HG02884 (cell line): ENCODE measurements at regions not wholly inside any gene's neighbourhood (a gene's known extent, or its start where the extent isn't known, plus 50 kb on each side); places are given as distances from the start of the nearest gene placed in this dataset.
"Not testable (repeated sequence)": the region's sequence is repeated elsewhere in the genome, so short reads cannot be mapped to it uniquely, and the experiment has no call there.

Experiments
- ATAC-seq: cut with Tn5 transposase; IDR thresholded peaks from one replicate; pipeline ENCODE4 v1.9.1; 2021; ENCODE audit warnings: mild to moderate bottlenecking, moderate library complexity; ENCODE audit not compliant: unreplicated experiment

DNA sequence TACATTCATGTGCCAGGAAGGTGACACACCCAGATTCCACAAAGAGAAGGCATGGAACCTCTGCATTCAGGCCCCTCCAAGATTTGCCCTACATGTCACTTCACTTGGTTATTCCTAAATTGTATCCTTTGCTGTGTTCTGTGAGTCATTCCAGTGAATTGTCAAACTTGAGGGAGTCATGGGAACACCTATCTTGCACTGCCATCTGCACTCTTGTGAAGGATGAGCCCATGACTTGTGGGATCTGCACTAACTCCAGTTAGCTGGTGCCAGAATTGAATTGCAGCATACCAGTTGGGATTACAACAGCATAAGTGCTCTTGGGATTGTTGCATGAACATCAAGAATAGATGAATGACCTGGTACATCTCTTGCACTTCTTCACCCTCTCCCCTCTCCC is 1288.0 kb upstream of the ZEB2 start:
- ATAC-seq: no peak

DNA sequence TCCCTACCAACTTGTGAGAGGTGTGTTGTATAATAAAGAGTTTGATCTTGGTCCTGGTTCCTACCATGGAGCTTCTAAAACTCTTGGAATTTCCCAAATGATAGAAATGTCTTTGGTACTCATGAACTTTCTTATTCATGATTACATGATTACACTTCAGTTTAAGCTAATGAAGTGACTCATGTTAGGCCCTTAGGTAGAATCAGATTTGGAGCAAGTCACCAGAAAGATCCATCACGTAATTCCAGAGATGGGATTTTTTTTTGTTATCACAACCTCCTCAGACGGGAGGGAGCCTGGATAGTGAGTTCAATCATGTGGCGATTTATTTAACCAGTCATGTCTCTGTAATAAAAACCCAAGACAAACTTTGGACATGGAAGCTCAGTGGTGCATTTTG is 1287.6 kb upstream of the ZEB2 start:
- ATAC-seq: no peak

DNA sequence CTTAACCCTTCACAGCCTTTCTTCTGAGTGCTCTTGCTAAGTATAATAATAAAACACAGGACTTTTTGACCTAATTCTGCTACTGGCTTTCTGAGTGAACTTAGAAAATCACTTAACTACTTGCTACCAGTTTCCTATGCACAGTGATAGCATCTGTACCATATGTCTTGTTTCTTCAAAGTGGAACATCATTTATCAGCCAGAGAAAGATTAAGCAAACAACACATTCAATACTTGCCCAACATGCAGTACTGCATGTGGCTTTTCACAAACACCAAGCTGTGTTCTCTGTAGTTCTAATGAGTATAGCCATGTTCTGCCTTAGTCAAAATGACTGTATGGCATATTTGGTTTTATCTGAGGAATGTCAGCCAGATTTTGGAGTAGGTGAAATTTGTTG is 1286.6 kb upstream of the ZEB2 start:
- ATAC-seq: no peak

DNA sequence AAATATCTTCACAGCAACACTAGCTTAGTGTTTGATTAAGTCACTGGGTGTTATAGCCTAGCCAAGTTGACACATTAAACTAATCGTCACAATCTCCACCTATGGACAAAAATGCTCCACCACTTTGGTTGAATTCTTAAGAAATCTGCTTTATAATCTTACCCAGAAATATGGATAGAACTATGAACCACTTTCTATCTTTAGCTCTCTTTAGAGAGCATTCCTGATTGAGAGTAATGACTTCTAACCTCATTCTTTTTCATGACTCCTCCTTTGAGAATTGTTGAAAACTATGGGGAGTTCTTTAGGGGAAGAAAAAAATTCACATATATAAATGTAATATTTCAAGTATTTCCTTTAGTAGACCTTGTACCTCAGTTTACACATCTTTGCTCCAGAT is 1282.2 kb upstream of the ZEB2 start:
- ATAC-seq: no peak

DNA sequence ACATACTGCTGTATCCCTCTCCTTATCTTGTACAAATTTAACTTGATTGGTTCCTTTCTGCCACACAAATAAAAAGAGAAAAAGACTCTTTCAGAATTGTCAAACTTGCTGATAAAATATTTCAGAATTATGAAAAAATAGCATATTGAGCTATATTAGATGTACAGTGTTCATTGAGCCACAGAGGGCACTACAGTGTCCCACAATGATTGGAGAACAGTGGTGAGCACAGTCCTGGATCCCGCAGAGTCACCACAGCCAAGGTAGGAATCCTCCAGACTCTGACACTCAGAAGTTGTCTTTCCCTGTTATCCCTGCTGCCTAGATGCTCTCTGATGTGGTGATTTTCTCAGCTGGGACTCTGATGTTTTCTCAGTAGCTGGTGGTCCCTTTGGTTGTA is 1281.3 kb upstream of the ZEB2 start:
- no peak for ATAC-seq

DNA sequence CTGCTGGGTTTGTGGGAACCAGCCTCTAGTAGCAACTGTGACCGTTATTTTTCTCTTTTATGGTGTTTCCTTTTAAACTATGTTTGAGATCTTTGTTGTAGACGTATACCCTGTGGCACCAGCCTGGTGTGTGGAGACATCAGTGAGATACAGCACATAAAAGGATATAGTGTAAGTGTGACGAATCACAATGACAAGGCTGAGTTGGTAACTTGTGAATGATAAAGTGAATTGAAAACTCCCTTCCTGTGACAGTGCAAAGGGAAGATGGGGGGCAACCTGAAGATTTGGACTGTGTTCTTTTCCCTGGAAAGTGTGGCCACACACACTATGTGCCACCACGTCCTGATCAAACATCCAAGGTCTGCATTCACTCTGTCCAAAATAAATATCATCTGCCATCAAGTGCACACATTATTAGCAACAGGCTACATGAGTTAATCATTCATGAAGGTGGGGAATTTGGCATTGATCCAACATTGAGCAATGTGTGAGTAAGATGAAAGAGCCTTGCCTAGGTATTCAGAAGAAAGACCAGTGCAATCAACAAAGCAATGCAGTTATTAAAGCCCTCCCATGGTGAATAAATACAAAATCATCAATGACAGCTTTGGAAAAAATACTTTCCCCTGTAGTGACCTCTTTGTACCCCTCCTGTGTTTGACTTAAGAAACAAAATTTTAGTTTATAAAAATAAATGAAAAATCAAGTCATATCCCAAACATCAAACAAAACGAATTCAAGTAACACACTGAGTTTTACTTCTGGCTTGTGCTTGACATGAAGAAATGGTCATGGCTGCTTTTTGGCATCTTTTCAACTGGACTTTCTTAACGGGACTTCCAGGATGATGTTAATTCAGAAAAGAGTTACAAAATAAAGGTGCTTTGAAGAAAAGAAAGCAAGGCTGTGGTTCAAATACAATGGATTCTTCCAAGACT is 1280.5 kb upstream of the ZEB2 start:
- no peak for ATAC-seq

DNA sequence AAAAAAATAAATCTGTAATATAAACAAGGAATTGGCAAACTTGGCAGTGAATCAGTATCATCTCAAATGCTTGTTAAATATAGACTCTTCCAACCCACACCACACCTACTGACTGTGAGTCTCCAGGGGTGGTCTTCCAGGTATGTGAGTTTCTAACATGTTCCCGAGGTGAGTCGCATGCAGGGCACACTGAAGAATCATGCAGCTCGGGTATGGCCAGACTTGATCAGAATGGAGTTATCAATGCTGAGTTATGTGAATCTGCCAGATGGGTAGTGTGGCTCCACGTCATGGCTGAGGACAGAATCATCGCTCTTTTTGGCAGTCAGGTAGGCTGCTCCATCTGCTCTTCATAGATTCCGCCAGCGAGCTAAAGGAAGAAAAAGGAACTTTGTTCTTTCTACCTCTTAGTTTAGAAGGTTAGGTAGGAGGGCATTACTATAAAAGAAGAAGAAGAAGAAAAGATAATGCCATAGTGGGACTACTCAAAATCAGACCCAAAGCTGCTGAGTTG is 1279.7 kb upstream of the ZEB2 start:
- ATAC-seq: no peak

DNA sequence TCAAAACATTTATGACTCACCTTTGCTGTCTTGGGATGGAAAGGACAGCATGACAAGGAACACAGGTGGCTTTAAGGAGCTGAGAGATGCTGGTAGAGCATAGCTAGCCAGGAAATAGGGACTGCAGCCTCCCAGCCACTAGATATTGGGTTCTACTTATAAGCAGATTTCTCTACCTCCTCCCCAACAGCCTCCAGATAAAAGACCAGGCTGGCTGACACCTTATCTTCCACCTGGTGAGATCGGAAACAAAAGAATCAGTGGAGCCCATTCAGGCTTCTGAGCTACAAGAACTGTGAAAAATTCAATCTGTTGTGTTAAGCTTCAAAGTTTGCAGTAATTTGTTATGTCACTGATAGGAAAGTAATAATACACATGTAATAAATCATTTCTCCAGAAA is 1278.5 kb upstream of the ZEB2 start:
- ATAC-seq: no peak

DNA sequence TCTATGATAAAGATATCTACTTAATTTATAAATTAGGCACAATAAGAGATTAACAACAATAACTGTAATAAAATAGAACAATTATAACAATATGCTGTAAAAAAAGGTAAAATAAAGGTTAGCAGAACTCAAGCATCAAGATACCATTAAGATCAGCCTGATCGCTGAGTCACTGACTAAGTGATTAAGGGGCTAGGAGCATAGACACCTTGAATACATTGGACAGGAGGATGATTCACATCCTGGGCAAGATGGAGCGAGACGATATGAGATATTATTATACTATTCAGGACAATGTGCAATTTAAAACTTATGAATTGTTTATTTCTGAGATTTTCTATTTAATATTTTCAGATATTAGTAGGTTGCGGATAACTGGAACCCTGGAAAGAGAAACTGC is 1277.8 kb upstream of the ZEB2 start:
- no peak for ATAC-seq

DNA sequence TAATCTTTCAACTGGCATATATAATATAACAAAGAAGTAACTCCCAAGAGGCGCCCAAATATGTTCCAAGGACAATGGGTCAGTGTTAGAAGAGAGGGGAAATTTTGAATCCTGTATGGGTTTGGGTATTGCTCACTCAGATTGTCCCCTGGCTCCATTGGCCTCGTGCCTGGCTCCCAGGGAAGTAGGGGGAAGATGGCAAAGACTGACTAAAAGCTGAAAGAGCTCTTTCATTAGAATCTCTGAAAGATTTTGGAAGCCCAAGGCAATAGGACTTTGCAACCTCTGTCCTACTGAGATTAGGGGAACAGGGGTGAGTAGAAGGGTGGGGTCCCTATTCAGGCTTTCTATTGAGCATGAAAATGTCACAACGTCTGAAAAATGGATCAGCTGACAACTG is 1272.8 kb upstream of the ZEB2 start:
- ATAC-seq: no peak

DNA sequence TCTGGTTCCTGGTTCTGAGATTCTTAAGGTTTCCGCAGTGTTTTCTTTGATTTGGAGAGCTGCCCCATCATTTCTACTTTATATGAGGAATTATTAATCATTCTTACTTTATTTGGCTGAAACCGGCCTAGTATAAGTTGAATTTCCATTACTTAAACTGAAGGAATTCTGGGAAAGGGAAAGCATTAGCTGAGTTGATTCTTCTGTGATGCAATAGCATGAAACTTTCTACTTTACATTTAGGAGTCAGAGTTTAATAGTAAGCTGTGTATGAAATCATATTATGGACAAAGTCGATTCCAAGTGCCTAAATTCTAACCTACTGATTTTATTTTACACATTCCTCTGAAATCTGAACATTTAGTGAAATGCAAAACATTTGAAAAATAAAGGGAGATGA is 1269.7 kb upstream of the ZEB2 start:
- ATAC-seq: no peak

DNA sequence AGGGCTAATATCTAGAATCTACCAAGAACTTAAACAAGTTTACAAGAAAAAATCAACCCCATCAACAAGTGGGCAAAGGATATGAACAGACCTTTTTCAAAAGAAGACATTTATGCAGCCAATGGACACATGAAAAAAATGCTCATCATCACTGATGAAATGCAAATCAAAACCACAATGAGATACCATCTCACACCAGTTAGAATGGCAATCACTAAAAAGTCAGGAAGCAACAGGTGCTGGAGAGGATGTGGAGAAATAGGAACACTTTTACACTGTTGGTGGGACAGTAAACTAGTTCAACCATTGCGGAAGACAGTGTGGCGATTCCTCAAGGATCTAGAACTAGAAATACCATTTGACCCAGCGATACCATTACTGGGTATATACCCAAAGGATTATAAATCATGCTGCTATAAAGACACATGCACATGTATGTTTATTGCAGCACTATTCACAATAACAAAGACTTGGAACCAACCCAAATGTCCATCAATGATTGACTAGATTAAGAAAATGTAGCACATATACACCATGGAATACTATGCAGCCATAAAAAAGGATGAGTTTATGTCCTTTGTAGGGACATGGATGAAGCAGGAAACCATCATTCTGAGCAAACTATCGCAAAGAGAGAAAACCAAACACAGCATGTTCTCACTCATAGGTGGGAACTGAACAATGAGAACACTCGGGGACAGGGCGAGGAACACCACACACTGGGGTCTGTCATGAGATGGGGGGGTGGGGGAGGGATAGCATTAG is 1267.9 kb upstream of the ZEB2 start:
- ATAC-seq: not testable (repeated sequence)

DNA sequence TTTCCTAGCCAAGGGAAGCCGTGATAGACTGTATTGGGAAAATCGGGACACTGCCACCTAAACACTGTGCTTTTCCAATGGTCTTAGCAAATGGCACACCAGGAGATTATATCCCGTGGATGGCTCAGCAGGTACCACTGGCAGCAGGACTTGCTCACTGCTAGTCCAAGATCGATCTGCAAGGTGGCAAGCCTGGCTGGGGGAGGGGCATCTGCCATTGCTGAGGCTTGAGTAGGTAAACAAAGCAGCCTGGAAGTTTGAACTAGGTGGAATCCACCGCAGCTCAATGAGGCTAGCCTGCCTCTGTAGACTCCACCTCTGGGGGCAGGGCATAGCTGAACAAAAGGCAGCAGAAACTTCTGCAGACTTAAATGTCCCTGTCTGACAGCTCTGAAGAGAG is 1262.7 kb upstream of the ZEB2 start:
- ATAC-seq: not testable (repeated sequence)

DNA sequence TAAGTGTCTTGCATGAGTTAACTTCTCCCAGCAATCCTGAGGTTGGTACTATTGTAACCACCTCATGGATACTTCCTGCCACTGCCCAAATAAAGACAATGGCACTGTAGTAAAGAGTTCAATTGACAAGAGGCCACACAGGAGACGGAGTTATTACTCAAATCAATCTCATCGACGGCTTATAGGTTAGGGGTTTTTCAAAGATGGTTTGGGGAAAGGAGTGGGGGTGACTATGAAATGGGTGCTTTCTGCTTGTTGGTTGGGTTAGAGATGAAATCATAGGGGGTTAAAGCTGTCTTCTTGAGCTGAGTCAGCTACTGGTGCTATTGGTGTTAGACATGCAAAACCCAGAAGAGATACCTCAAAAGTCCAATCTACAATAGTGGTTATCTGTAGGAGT is 1258.0 kb upstream of the ZEB2 start:
- ATAC-seq: peak; percentile 51

DNA sequence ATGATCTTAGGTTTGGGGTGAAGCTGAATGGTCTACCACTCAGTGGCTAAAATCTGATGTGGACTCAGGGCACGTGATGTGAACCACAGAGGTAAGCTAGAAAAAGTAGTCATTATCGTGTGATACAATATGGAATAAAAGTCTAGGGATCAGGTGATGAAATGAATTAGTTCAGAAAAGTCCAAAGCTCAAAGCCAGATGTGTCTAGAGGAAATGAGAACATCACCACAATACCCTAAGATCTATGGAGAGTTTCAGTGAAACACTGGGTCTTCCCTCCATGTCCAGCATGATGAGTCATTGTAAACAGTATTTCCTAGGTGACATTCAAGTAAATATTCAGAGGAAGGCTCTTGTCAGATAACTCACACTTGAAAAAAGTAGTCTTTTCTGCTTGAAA is 1257.4 kb upstream of the ZEB2 start:
- ATAC-seq: no peak

DNA sequence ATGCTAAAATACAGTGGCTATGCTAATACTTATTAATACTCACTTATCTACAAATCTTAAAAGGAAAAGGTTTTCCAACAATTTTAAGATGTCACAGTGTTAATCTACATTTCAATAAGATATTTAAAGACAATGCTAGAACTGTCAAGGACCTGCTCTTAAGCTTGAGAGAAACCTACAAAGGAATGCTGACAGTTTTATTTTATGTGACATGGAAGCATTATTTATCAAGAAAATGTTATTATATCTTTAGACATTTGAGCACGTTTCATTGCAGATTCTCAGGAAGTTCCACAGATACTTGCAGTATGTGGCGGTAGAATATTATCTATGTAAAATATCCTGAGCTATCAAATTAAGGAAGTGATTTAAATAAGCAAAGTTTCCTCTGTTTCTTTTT is 1255.7 kb upstream of the ZEB2 start:
- ATAC-seq: no peak

DNA sequence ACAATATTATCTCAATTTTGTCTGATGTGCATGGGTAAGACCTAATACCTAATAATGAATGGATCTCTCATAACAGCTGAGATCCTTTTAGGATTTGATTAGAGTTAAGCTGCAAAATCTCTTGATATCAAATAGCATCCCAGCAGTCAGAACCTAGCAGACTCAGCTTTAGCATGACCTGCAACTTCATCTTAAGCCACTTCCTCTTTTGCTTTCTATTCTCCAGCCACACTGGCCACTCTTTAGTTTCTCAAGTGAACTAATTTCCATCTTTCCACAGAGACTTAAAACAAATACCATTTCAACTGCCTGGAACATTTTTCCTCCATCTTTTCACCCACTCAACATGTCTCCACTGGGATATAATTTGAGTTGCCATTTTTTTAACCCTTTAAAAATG is 1251.6 kb upstream of the ZEB2 start:
- peak; percentile 99 for ATAC-seq

DNA sequence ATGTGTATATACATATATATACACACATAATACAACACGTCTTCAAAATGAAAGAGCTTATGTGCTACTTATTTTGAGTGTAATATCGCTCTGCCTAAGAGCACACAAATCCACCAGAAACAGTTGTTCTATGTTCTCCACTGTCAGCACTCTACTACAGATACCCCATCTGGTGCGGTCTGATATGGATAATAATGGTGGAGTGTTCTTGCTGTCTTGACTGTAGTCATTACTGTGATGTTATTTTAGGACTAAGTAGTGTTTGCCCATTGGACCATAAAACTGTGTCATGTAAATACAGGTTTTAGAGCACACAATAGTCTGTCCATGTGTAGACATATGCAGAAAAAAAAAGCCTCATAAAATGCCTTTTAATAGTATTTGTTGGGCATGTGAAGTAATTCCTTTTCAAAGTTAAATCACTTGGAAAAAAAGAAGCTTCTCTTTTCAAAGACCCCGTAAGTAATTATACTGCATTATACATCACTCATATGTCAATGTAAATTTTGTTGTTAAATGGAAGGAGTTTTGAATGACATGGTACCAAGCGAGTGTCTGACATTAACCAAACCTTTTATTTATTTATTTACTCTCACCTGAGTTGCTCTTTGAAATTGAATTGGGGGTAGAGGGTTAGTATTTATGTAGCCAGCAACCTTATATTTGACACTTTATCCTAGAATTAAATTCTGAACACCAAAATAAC is 1249.2 kb upstream of the ZEB2 start:
- no peak for ATAC-seq

DNA sequence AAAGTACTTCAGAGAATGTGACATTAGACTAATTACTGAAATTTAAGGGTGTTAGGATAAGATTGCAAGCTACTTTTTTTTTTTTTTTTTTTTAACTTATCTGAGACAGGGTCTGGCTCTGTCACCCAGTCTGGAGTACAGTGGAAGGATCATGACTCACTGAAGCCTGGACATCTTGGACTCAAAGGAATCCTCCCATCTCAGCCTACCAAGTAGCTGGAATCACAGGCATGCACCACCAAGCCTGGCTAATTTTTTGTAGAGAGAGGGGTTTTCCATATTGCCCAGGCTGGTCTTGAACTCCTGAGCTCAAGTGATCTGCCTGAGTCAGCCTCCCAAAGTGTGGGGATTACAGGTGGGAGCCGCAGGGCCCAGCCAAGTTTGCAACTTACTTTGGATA is 1246.0 kb upstream of the ZEB2 start:
- ATAC-seq: no peak

DNA sequence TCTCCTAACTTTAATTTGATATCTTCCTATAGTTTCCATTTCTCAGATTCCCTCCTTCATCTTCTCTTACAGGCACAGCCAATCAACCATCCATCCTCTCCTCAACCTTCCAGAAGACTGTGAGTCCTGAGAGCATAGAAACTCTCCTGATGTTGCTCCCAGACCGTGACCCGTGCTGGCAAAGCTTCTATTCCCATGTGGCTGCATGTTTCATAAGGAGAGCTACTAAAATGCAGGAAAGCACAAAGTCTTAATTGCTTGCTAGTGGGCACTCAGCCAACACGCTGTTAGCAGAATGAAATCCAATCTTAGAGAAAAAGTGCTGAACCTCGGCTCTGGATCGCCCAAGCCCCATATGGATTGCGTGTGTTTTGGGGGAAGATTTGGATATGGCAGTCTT is 1244.7 kb upstream of the ZEB2 start:
- ATAC-seq: no peak
